ENCODE measurements at regions not wholly inside any gene's neighbourhood (a gene's known extent, or its start where the extent isn't known, plus 50 kb on each side); places are given as distances from the start of the nearest gene placed in this dataset.

GRCh38 chr1:93751377-93752250 lies 70.0 kb upstream of the BCAR3 start:
- Histone ChIP-seq H3K27ac (ENCODE audit: control insufficient read depth, insufficient read depth) (no peak overlapping the region), H3K4me1 (ENCODE audit: control insufficient read depth, insufficient read depth, low read length) (peaks cover 13% of the 10 kb centered on the region), H3K36me3 (ENCODE audit: control insufficient read depth in 2 of 2, insufficient read depth in 2 of 2, low read length in 1 of 2) (no peaks in the 10 kb centered on the region), H3K79me2 (ENCODE audit: control insufficient read depth, insufficient read depth, low read length) (no peaks in the 10 kb centered on the region), H3K9ac (ENCODE audit: control insufficient read depth, insufficient read depth, low read length) (no peak overlapping the region), H3K4me3 (no peak overlapping the region), H3K27me3 (replicated peaks in 1 of 2; ENCODE audit: control insufficient read depth in 2 of 2, insufficient read depth in 2 of 2, low read length in 1 of 2) (no peaks in the 10 kb centered on the region), H3K9me3 (replicated peaks; ENCODE audit: control insufficient read depth, insufficient read depth, low read length) (peaks cover 2% of the 10 kb centered on the region; the same call in 1 of the 3 replicates), H2AFZ (ENCODE audit: control insufficient read depth, low read depth, low read length) (peak overlapping the region; percentile 24; the same call in 1 of the 2 replicates), H3K4me2 (ENCODE audit: control insufficient read depth, insufficient read depth) (no peak overlapping the region), H4K20me1 (ENCODE audit: control insufficient read depth, insufficient read depth) (no peaks in the 10 kb centered on the region)
- ATAC-seq (peak; percentile 9; the same call in 1 of the 3 replicates), FAIRE-seq (no peak), DNase-seq (ENCODE audit: low read depth, low spot score) (no peak)
- no peak for TF ChIP-seq SREBF2 (IDR thresholded peaks at IDR 0.05; ENCODE audit: low read length)
- TF ChIP-seq GATAD2B (conservative IDR thresholded peaks at IDR 0.05; ENCODE audit: low read depth): 0 out of 2 replicates have a peak, but pooled peaks have one; percentile 23
- no peak for TF ChIP-seq RELA (IDR thresholded peaks at IDR 0.05; ENCODE audit: borderline replicate concordance, partially characterized antibody)
- TF ChIP-seq TCF3 (IDR thresholded peaks at IDR 0.05; ENCODE audit: borderline replicate concordance, insufficient read depth, low read depth, low read length): no peak
- TF ChIP-seq NFXL1 (IDR thresholded peaks at IDR 0.05; ENCODE audit: borderline replicate concordance): no peak
- ChIA-PET SMC1A (ENCODE audit: uncharacterized antibody, unreplicated experiment) (interaction anchor here (0.7 to 5.0 kb wide), 17 partner anchors 9 to 136 kb away, joined by 3 to 39 read pairs (median 4); partner anchors contain the start of gene BCAR3), POLR2A (interaction anchor here (0.8 to 1.2 kb wide), 2 partner anchors 44 to 70 kb away, joined by 3 read pairs; partner anchors contain the start of gene BCAR3), RAD21 (ENCODE audit: unreplicated experiment) (interaction anchor here (1.6 to 3.9 kb wide), 4 partner anchors 47 to 92 kb away, joined by 4 to 24 read pairs (median 14); partner anchors contain the start of gene BCAR3), CTCF (interaction anchor here (1.0 to 4.4 kb wide), 8 partner anchors 7 to 447 kb away, joined by 3 to 26 read pairs (median 4); no protein-coding TSS in a partner anchor)
- in situ Hi-C loops (cut with MboI): no loop called here
- WGBS (ENCODE audit: insufficient coverage, insufficient replicate concordance, low lambda C conversion rate, missing lambda C conversion rate): 72% methylated on average over 6 of the region's 6 CpGs
- no TSS peak for BruUV-seq (replicated peaks)
- intact Hi-C loops (cut with micrococcal nuclease; ENCODE audit: unreplicated experiment): no loop called here

Data from GM12878 (cell line).